LNCAP (cell line): ENCODE measurements at regions not wholly inside any gene's neighbourhood (a gene's known extent, or its start where the extent isn't known, plus 50 kb on each side); places are given as distances from the start of the nearest gene placed in this dataset.

Source experiments
- TF ChIP-seq, protein P1 (sequence below): fragments of 450-650 bp; IDR thresholded peaks from 2 replicates; pipeline ENCODE4 v1.5.1; 2017; ENCODE audit warnings: mild to moderate bottlenecking

GRCh38 chr2:38500283-38500634, 102.5 kb downstream of the HNRNPLL start:
- TF ChIP-seq, protein P1, sequence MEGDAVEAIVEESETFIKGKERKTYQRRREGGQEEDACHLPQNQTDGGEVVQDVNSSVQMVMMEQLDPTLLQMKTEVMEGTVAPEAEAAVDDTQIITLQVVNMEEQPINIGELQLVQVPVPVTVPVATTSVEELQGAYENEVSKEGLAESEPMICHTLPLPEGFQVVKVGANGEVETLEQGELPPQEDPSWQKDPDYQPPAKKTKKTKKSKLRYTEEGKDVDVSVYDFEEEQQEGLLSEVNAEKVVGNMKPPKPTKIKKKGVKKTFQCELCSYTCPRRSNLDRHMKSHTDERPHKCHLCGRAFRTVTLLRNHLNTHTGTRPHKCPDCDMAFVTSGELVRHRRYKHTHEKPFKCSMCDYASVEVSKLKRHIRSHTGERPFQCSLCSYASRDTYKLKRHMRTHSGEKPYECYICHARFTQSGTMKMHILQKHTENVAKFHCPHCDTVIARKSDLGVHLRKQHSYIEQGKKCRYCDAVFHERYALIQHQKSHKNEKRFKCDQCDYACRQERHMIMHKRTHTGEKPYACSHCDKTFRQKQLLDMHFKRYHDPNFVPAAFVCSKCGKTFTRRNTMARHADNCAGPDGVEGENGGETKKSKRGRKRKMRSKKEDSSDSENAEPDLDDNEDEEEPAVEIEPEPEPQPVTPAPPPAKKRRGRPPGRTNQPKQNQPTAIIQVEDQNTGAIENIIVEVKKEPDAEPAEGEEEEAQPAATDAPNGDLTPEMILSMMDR, result no peak

- TF ChIP-seq, protein P1, result no peak
These were observed 103.0 kb downstream of the HNRNPLL start for GRCh38 chr2:38499548-38500282.

- TF ChIP-seq, protein P1, result no peak
These were observed 104.7 kb downstream of the HNRNPLL start for GRCh38 chr2:38498045-38498481.

GRCh38 chr2:38497670-38498037, 105.1 kb downstream of the HNRNPLL start:
- TF ChIP-seq, protein P1, result no peak

GRCh38 chr2:38496927-38497669, 105.6 kb downstream of the HNRNPLL start:
- TF ChIP-seq, protein P1, result no peak

DNA sequence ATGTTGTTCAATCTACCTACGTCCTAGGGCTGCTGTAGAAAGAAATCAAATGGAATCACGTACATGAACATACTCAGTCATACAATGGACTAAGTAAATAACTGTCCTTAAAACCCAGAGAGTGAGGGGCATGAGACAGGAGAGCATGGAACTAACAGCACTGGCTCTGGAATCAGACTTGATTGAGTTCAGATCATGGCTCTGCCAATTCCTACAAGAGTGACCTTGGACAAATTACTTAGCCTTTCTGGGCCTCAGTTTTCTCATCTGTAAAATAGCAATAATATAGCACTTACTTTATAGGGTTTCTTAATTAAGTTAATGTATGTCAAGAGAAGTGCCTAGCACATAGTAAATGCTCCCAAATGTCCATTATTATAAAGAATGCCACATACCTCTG, 106.8 kb downstream of the HNRNPLL start:
- TF ChIP-seq, protein P1, result no peak

- TF ChIP-seq, protein P1, result no peak
These were observed 108.3 kb downstream of the HNRNPLL start for GRCh38 chr2:38494394-38494793.
